Right atrium auricular region (tissue), 2 donors: ENCODE measurements at regions not wholly inside any gene's neighbourhood (a gene's known extent, or its start where the extent isn't known, plus 50 kb on each side); places are given as distances from the start of the nearest gene placed in this dataset.

Source experiments
- DNase-seq: peaks from one replicate; pipeline ENCODE4 v3.0.0-alpha.2; 2019; ENCODE audit warnings: low spot score
- H3K27ac ChIP-seq, 2 donors: fragments of 200-600 bp; sonication (generic); 1 replicate in 1 of 2; 2 replicates in 1 of 2; pipeline ENCODE4 v1.5.1; 2016 to 2019
- H3K27me3 ChIP-seq, 2 donors: fragments of 200-600 bp; sonication (generic); one replicate each; pipeline versions ENCODE4 v1.5.1 to v1.6.0; 2017 to 2019
- H3K36me3 ChIP-seq: fragments of 200-600 bp; sonication (generic); one replicate; pipeline ENCODE4 v1.5.1; 2016
- H3K4me1 ChIP-seq, 2 donors: fragments of 200-600 bp; sonication (generic); one replicate each; pipeline versions ENCODE4 v1.5.1 to v1.6.0; 2017 to 2019
- H3K4me3 ChIP-seq, 2 donors: fragments of 200-600 bp; sonication (generic); 1 replicate in 1 of 2; 2 replicates in 1 of 2; pipeline ENCODE4 v1.5.1; 2017 to 2019; ENCODE audit warnings: mild to moderate bottlenecking in 1 of 2, moderate library complexity in 1 of 2
- H3K9me3 ChIP-seq, 2 donors: fragments of 200-600 bp; sonication (generic); one replicate each; pipeline ENCODE4 v1.5.1; 2019
- CTCF ChIP-seq, 2 donors: fragments of 200-600 bp; sonication (generic); IDR thresholded peaks; one replicate each; pipeline ENCODE4 v1.5.1; 2019; ENCODE audit warnings: antibody characterized with exemption in 2 of 2

GRCh38 chr2:18820966-18821365 is 231.6 kb upstream of the NT5C1B start:
- no peak overlapping the region for H3K4me3 ChIP-seq
- no peaks in the 10 kb centered on the region for H3K36me3 ChIP-seq
- TF ChIP-seq CTCF (IDR thresholded peaks at IDR 0.05), result no peak
- H3K27ac ChIP-seq, result no peak overlapping the region
- H3K27me3 ChIP-seq, result no peaks in the 10 kb centered on the region
- DNase-seq, result no peak
- peaks cover 0 to 7% of the 10 kb centered on the region in 2 donors for H3K4me1 ChIP-seq
- H3K9me3 ChIP-seq, result no peaks in the 10 kb centered on the region

- peaks cover 0 to under 1% of the 10 kb centered on the region in 2 donors for H3K4me1 ChIP-seq
- H3K4me3 ChIP-seq, result no peak overlapping the region
- no peak for DNase-seq
- no peak for TF ChIP-seq CTCF (IDR thresholded peaks at IDR 0.05)
- H3K9me3 ChIP-seq, result no peaks in the 10 kb centered on the region
- no peak overlapping the region for H3K27ac ChIP-seq
- H3K36me3 ChIP-seq, result no peaks in the 10 kb centered on the region
- no peaks in the 10 kb centered on the region for H3K27me3 ChIP-seq
Measured at GRCh38 chr2:18819566-18819965, 230.2 kb upstream of the NT5C1B start.

GRCh38 chr2:18814387-18814786 is 225.0 kb upstream of the NT5C1B start:
- Histone ChIP-seq H3K4me1 (no peaks in the 10 kb centered on the region), H3K36me3 (no peaks in the 10 kb centered on the region), H3K27me3 (no peaks in the 10 kb centered on the region), H3K4me3 (no peak overlapping the region), H3K27ac (no peak overlapping the region), H3K9me3 (no peaks in the 10 kb centered on the region)
- no peak for DNase-seq
- TF ChIP-seq CTCF (IDR thresholded peaks at IDR 0.05), result no peak

GRCh38 chr2:18804536-18804935 is 215.2 kb upstream of the NT5C1B start:
- Histone ChIP-seq H3K4me3 (no peak overlapping the region), H3K27me3 (no peaks in the 10 kb centered on the region)

GRCh38 chr2:18803141-18803939 is 214.0 kb upstream of the NT5C1B start:
- Histone ChIP-seq H3K27me3 (no peaks in the 10 kb centered on the region), H3K27ac (no peak overlapping the region), H3K4me3 (no peak overlapping the region), H3K36me3 (no peaks in the 10 kb centered on the region), H3K4me1 (no peaks in the 10 kb centered on the region), H3K9me3 (no peaks in the 10 kb centered on the region)
- no peak for TF ChIP-seq CTCF (IDR thresholded peaks at IDR 0.05)
- no peak for DNase-seq

More at GRCh38 chr2:18804536-18804935, 215.2 kb upstream of the NT5C1B start:
- Histone ChIP-seq H3K4me1 (no peaks in the 10 kb centered on the region), H3K27ac (no peak overlapping the region), H3K9me3 (no peaks in the 10 kb centered on the region), H3K36me3 (no peaks in the 10 kb centered on the region)
- no peak for TF ChIP-seq CTCF (IDR thresholded peaks at IDR 0.05)
- DNase-seq, result no peak
